GM18951 (cell line): ENCODE measurements at regions not wholly inside any gene's neighbourhood (a gene's known extent, or its start where the extent isn't known, plus 50 kb on each side); places are given as distances from the start of the nearest gene placed in this dataset.

Experiments
- POLR2A ChIP-seq: IDR thresholded peaks from 4 replicates; pipeline ENCODE4 v1.6.1; 2011; ENCODE audit warnings: mild to moderate bottlenecking; ENCODE audit not compliant: insufficient read length, insufficient read depth; ENCODE audit errors: extremely low read depth
- in situ Hi-C: fragments of 300-500 bp; cut with MboI; formaldehyde crosslinking; loops from one replicate; pipeline ENCODE4 v1.12.0; 2022; ENCODE audit warnings: low sequenced_read_pairs, mixed read lengths, inconsistent platforms; ENCODE audit not compliant: unreplicated experiment

GRCh38 chr2:146623771-146624170, 1221.1 kb upstream of the ACVR2A start:
- in situ Hi-C loops, result no loop called here
- no peak for TF ChIP-seq POLR2A

DNA sequence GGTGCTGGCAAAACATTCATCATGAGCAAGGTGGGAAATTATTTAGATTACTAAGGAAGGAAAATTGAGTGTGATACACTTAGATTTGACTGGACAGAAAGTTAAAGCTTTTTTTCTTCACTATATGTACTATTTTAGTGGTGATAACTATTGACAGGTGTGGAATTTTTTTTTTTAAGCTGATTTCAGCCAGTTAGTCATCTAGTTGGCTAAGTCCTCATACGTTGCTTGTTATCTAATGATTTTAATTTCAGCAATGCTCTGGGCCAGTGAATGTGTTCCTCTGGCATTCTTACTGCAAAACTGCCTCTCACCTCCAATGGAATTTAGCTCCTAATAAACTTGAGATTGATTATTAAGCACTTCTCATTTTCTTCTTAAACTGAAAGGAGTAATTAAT, 1223.2 kb upstream of the ACVR2A start:
- no peak for TF ChIP-seq POLR2A
- in situ Hi-C loops, result no loop called here

GRCh38 chr2:146615778-146616177, 1229.1 kb upstream of the ACVR2A start:
- in situ Hi-C loops, result no loop called here
- no peak for TF ChIP-seq POLR2A

GRCh38 chr2:146608490-146608889, 1236.3 kb upstream of the ACVR2A start:
- no peak for TF ChIP-seq POLR2A
- in situ Hi-C loops, result no loop called here

GRCh38 chr2:146604521-146604920, 1240.3 kb upstream of the ACVR2A start:
- no peak for TF ChIP-seq POLR2A

DNA sequence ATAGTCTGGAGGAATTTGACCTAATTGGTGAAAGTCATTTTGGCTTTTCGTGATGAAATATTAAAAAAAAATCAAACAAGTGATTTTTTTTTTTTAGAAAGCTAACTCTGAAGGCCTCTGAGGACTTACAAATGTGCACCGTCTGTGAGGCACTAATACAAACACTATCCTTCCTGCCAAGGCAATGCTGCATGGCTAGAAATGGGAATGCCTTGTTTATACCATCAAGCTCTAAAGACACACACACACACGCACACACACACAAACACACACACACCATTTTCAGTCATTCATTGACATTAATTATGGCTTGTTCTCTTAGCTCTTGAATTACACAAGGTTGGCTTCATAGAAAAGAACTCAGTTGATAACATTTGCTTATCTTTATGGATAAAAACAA, 1242.0 kb upstream of the ACVR2A start:
- TF ChIP-seq POLR2A, result no peak
- in situ Hi-C loops, result no loop called here

More at GRCh38 chr2:146604521-146604920, 1240.3 kb upstream of the ACVR2A start:
- in situ Hi-C loops, result no loop called here

GRCh38 chr2:146602383-146602782, 1242.4 kb upstream of the ACVR2A start:
- in situ Hi-C loops, result no loop called here
- TF ChIP-seq POLR2A, result no peak

- TF ChIP-seq POLR2A, result no peak
- in situ Hi-C loops, result no loop called here
Observed at GRCh38 chr2:146598791-146599190, 1246.0 kb upstream of the ACVR2A start.

- in situ Hi-C loops, result no loop called here
- TF ChIP-seq POLR2A, result no peak
Observed at GRCh38 chr2:146597291-146597690, 1247.5 kb upstream of the ACVR2A start.

DNA sequence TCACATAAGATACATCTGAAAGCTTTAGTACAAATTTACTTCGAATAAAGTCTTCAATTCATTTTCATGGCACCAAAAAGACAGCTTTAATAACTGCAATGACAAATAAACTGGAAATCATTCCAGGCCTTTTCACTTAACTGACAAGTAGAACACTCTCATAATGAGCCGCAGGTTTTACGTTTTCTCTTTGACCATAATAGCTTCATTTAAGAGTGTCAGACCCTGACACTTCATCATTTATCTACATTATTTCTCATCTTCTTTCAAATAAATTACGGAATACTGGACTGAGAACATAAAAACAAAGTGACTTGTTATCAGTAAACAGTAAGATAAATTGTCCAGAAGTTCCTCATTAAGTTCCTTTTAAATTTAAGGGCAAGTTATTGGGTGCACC, 1252.9 kb upstream of the ACVR2A start:
- in situ Hi-C loops, result no loop called here
- no peak for TF ChIP-seq POLR2A

DNA sequence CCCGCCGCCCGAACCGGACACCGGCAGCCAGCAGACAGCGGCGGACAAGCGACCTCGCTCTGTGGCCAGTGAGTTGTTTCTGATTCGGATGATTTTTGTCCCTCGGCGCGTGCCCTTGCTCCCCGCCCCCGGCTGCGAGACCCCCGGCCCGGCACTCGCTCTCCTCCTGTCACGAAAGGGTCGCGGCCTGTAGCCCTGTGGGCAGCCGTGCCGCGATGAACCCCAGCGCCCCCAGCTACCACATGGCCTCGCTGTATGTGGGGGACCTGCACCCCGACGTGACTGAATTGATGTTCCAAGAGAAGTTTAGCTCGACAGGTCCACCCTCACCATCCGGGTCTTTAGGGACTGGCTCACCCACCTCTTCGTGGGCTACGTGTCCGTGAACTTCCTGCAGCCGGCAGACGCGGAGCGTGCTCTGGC, 1257.5 kb upstream of the ACVR2A start:
- in situ Hi-C loops, result no loop called here
- no peak for TF ChIP-seq POLR2A

- no peak for TF ChIP-seq POLR2A
- in situ Hi-C loops, result no loop called here
Observed at GRCh38 chr2:146584316-146584715, 1260.5 kb upstream of the ACVR2A start.

GRCh38 chr2:146579147-146579930, 1265.5 kb upstream of the ACVR2A start:
- no peak for TF ChIP-seq POLR2A
- in situ Hi-C loops, result no loop called here

GRCh38 chr2:146576339-146577111, 1268.3 kb upstream of the ACVR2A start:
- in situ Hi-C loops, result no loop called here
- TF ChIP-seq POLR2A, result no peak
